ENCODE measurements at regions not wholly inside any gene's neighbourhood (a gene's known extent, or its start where the extent isn't known, plus 50 kb on each side); places are given as distances from the start of the nearest gene placed in this dataset.
"Not testable (repeated sequence)": the region's sequence is repeated elsewhere in the genome, so short reads cannot be mapped to it uniquely, and the experiment has no call there.

DNA sequence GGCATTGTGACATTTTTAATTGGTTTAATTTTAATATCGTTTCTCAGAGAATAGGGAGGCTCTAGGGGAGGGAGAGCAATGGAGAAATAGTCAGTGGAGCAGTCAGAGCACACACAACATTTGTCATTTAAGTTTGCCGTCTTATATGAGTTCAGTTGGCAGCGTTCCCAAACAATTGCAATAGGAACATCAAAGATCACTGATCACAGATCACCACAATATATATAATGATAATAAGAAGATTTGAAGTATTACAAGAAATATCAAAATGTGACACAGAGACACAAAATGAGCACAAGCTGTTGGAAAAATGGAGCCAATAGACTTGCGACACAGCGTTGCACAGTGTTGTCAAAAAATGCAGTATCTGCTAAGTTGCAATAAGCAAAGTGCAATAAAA lies 303.7 kb downstream of the CDH19 start:
- in situ Hi-C loops (cut with HindIII; ENCODE audit: low sequenced_read_pairs), result no loop called here

DNA sequence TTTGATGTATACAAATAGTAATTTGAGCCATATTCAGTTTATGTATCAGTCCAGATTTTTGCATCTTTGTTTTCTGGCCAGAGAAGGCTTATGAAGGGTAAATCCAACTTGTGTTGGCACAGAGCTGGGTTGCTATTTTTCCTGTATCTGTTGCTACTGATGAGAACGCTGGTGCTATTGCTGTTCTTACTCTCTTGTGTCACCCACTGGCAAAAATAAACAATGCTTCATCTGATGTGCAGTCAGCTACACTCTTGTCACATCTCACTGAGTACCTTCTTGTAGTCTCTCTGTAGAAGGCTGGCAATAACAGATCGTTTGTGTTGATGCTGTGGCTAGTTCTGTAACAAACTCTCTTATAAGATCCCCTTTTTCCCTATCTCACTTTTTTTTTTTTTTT lies 323.4 kb downstream of the CDH19 start:
- in situ Hi-C loops (cut with HindIII; ENCODE audit: low sequenced_read_pairs), result no loop called here

DNA sequence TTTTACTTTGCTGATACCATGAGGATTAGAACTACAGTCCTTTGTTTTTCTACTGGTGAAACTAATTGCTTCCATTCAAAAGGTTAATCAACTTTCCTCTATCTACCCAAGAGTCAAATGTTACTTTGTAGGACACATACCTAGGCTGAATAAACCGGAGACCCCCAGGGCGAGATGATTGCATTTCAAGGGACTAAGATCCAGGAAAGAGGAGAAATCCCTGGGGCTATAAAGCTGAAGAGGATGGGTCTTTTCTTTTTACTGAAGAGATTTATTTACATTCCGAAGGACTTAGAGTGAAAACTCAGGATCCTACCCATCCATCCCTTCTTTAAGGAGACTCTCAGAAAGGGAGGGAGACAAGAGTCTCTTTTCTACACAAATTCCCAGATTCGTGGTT lies 331.9 kb downstream of the CDH19 start:
- in situ Hi-C loops (cut with HindIII; ENCODE audit: low sequenced_read_pairs), result no loop called here

DNA sequence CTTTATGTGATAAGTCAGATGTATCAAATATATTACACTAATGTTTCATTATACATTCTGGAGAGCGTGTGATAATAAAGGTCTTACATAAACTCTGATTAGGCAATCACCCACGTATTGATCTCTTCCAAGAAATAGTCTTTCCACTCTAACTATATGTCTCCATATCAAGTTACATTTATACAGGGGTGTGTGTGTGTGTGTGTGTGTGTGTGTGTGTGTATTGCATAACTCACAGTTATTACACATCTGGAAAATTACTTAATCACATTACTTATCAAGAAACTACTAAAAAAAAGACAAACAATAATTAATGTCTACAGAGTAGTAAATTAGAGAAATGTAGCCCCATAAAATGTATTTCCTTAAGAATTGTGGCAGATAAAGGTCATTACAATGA lies 339.8 kb downstream of the CDH19 start:
- in situ Hi-C loops (cut with HindIII; ENCODE audit: low sequenced_read_pairs), result no loop called here

DNA sequence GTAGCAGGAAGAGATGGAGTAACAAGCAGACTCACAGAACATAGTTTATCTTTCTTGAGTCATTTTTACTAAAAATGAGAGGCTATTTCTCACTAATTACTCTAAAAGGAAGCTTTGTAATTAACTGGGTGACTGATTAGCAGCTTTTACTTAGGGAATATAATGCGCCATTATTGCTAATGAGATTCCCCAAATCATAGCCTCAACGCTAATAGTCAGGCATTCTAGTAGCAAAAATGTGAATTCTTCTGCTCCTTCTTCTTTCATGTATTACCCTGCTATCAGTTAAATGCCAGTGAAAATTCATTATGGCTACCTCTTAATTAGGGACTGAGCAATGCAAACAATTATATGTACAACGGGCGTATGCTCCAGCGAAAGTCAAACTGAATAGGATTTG lies 349.8 kb downstream of the CDH19 start:
- in situ Hi-C loops (cut with HindIII; ENCODE audit: low sequenced_read_pairs), result no loop called here

DNA sequence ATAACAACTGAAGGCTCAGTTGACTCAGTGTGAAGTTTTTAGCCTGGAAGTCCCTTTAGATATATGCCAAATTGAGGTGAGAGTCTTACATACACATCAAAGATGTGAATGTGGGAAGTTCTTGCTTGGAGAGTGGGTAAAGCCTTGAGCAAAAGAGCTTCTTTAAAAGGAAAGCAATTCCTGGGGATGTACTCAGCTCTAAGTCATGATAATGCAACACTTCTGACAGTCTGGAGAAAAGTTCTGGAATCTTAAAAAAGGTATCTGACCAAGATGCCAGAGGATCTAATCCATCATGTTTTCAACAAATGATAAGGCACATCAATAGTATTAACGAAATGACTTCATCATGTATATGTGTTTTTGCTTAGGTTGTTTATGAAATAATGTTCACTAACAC lies 351.2 kb downstream of the CDH19 start:
- in situ Hi-C loops (cut with HindIII; ENCODE audit: low sequenced_read_pairs), result no loop called here

DNA sequence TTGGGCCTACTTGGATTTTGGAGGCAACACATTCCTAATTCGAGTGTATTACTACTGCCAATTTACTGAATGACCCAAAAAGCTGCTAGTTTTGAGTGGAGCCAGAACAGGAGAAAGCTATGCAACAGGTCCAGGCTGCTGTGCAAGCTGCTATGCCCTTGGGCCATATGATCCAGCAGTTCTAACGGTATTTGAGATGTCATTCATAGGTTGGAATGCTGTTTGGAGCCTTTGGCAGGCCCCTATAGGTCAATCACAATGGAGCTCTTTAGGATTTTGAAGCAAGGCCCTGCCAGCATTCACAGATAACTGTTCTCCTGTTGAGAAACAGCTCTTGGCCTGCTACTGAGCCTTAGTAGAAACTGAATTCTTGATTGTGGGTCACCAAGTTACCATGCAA lies 368.7 kb downstream of the CDH19 start:
- in situ Hi-C loops (cut with HindIII; ENCODE audit: low sequenced_read_pairs), result no loop called here

DNA sequence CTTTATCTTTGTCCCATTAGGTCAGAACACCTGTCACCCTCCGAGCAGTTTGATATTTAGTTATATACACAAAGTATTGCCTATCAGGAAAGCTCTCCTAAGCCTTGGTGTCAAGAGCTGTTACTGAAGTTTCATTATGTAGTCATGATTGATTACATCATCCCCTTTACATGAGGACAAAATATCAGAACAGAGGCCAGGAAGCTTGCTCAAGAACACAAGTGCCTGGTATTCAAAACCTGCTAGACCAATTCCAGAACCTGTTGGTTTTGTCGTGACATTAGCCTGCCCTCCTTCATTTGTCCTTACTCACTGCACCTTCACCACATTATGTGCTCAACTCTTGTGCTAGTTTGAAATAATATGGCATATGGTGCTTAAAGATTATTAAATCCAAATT lies 377.1 kb downstream of the CDH19 start:
- in situ Hi-C loops (cut with HindIII; ENCODE audit: low sequenced_read_pairs), result no loop called here

DNA sequence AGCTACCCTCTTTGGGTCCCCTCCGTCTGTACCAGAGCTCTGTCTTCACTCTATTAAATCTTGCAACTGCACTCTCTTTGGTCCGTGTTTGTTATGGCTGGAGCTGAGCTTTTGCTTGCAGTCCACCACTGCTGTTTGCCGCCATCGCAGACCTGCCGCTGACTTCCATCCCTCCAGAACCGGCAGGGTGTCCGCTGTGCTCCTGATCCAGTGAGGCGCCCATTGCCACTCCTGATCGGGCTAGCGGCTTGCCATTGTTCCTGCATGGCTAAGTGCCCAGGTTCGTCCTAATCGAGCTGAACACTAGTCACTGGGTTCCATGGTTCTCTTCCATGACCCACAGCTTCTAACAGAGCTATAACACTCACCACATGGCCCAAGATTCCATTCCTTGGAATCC lies 380.6 kb downstream of the CDH19 start:
- in situ Hi-C loops (cut with HindIII; ENCODE audit: low sequenced_read_pairs), result not testable (repeated sequence)

DNA sequence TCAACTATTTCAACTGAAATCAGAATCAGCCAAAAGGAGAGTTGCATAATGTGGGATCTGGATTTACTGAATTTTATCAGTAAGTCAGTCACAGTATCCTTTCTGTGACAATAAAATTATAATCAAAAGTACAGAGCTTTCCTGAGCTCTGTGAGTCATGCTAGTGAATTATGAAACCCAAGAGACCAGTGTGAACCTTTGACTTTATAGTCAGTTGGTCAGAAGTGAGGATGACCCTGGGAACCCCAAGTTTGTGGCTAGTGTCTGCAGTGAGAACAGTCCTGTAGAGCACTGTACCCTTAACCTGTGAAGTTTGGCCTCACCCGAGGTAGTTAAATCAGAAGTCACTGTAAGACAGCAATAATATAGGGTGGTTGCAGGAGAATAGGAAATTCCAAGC lies 381.7 kb downstream of the CDH19 start:
- in situ Hi-C loops (cut with HindIII; ENCODE audit: low sequenced_read_pairs), result no loop called here

DNA sequence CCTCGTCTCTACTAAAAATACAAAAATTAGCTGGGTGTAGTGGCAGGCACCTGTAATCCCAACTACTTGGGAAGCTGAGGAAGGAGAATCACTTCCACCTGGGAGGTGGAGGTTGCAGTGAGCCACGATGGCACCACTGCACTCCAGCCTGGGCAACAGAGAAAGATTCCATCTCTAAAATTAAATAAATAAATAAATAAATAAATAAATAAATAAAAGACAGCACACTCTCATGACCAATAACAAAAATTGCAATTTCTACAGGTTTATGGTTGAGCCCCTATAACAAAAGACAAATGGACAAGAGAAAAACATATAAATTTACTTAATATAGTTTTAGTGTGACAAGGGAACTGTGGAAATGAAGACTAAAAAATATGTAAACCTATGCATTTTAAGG lies 384.1 kb downstream of the CDH19 start:
- in situ Hi-C loops (cut with HindIII; ENCODE audit: low sequenced_read_pairs), result no loop called here

DNA sequence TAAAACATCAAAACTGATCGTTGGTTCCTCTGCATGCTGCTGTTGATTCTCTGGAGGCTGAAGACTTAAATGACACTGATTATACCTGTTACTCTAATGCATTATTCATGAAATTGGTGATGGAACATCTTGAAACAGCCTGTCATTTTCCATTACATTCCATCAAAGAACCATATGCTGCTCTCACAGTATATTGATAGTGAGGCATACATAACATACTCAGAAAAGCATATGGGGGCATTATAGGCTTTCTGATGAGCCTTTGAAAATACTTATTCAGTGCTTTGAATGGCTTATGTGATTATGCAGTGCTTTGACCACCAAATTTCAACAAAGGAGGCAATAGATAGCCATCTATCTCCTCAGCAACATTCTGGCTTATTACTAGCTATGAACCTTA lies 392.1 kb downstream of the CDH19 start:
- in situ Hi-C loops (cut with HindIII; ENCODE audit: low sequenced_read_pairs), result no loop called here

DNA sequence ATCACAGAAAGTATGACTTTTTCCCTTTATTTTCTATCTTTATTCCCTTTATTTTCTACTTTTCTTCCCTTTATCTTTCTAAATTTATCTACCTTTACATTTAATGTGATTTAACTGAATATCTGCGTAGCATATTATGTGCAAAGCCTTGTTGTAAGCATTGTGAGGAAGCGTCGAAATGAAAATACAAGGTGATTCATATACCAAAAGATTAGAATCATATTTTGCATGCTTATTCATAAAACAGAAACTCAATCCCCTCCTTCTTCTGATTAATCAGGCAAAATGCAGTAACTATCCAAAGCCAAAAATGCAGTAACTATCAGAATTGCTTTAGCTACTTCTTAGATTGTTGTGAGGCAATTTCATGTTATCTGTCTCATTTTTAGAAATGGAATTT lies 393.0 kb downstream of the CDH19 start:
- in situ Hi-C loops (cut with HindIII; ENCODE audit: low sequenced_read_pairs), result no loop called here

DNA sequence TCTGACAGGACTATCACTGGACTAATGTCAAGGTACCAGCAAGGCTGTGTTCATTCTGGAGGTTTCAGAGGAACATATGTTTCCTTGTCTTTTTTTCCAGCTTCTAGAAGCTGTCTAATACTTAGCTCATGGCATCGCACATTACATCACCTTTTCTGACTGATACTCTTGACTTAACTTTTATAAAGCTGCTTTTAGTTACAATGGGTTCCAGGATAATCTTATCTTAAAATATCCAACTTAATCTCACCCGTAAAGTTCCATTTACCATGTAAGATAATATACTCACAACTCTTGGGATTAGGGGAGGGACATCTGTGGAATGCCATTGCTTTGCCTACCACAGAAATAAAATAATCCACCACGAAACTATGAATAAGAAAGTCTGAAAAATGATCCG lies 394.2 kb downstream of the CDH19 start:
- in situ Hi-C loops (cut with HindIII; ENCODE audit: low sequenced_read_pairs), result no loop called here

DNA sequence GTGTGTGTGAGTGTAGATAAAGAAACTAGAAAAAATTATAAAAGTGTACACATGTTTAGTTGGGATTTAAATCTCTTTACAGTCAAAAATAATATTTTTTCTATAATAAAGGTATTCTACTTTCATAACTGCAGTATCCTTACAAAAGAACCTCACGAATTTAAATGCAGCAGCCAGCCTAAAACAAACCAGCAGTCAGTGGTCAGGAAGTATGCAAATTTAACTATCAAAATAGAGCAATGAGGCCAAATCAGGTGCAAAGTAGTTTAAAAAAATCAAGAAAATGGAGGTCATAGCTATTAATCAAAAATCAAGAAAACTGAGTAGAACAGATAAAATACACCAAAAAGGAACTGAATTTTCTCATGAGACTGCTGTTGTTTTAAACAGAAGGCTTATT lies 407.1 kb downstream of the CDH19 start:
- in situ Hi-C loops (cut with HindIII; ENCODE audit: low sequenced_read_pairs), result no loop called here

DNA sequence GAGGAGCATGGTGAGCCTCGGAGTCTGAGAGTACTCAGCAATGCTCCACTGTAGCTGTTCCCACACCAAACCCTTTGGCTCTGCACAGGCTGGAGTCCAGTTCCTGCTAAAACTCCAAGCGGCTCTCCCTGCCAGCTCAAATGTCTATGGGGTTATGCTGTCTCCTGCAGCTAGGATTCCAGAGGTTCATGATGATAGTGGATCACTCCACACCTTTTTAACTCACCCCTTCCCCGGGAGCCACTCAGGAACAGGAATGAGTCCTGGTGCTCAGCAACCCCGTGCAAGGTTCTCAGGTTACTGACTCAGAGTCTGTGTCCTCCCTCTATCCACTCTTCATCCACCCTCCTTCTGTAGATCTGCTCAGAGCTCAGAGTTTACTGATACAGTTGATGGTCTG lies 410.0 kb downstream of the CDH19 start:
- in situ Hi-C loops (cut with HindIII; ENCODE audit: low sequenced_read_pairs), result no loop called here

DNA sequence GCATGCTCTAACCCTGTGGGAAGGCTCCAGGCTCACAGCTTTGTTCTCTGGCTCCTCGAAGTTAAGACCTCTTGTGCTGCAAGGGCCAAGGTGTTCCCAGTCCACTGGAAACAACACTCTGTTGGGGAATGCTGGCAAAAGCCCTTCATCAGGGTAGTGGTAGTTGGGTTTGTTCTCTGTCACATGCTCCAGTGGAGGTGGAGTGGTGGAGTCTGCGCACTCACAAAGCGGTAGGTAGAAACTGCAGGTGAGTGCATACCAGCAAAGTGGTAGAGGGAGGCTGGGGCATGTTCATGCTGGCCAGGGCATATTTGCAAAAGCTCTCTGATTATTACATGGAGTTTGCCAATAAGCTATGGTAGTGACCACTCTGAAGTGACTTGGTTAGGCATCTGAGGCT lies 410.5 kb downstream of the CDH19 start:
- in situ Hi-C loops (cut with HindIII; ENCODE audit: low sequenced_read_pairs), result no loop called here

DNA sequence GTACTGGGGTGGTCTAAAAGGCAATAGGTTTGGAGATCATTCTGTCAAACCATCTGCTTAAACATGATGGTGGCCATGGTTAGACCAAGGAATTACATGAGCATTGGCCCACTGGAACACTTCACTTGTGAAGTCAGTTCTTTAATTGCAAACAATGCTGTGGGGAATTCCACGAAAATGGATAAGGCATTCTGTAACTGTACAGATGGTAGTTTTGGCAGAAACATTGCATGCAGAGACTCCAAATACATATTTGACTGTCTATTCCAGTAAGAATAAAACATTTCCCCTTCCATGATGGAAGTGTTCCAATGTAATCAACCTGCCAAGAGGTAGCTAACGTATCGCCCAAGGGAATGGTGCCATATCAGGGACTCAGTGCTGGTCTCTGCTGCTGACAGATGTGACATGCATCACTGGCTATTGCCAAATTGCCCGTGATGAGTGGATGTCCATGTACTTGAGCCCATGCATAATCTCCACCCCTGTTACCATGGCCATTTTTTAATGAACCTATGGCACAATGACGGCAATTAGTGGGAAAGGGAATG lies 417.9 kb downstream of the CDH7 start:
- in situ Hi-C loops (cut with HindIII; ENCODE audit: low sequenced_read_pairs), result no loop called here

DNA sequence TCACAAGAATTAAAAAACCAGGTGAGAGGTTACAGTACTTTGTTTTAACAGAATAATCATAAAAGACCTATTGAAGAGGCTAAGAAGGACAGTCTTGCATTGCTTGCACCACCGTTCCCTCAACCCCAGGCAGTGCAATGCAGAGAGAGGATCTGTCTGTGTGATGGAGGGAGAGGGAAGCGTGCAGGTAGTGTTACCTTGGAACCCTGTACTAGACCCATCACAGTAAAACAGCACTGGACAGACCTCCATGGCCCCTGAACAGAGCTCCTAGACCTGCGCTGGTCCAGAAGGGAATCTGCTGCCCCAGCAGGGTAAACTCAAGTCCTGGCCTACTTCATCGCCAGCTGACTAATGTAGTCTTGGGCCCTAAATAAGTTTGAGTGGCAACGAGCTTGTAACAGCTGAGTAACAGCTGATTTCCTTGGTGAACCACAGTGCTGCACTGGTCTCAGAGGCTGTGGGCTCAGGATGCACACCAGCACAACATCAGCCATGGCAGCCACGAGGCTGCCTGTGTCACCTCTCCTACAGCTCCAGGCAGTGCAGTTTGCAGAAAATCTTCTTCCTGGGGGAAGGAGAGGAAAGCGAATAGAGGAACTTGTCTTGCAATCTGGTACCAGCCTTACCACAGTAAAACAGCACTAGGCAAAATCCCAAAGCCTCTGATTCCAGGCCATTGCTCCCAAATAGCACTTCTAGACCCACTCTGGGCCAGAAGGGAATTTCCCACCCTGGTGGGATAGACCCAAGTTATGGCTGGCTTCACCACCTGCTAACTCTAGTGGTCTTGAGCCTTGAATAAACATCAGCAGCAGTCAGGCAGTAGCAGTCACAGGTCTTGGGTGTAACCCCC lies 417.2 kb downstream of the CDH7 start:
- in situ Hi-C loops (cut with HindIII; ENCODE audit: low sequenced_read_pairs), result no loop called here

DNA sequence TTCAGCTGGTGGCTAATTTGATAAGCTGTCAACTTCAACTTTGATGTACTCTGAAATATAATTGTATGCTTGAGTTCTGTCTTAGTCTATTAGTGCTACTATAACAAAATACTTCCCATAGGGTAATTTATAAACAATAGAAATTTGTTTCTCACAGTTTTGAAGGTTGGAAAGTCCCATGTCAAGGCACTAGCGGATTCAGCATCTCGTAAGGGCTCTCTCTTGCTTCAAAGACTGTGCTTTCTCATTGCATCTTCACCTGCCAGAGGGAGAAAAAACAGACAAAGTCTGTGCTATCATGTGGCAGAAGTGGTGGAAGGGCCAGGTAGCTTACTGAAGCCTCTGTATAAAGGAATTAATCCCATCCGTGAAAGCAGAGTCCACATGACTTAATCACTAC lies 409.2 kb downstream of the CDH7 start:
- in situ Hi-C loops (cut with HindIII; ENCODE audit: low sequenced_read_pairs), result no loop called here

DNA sequence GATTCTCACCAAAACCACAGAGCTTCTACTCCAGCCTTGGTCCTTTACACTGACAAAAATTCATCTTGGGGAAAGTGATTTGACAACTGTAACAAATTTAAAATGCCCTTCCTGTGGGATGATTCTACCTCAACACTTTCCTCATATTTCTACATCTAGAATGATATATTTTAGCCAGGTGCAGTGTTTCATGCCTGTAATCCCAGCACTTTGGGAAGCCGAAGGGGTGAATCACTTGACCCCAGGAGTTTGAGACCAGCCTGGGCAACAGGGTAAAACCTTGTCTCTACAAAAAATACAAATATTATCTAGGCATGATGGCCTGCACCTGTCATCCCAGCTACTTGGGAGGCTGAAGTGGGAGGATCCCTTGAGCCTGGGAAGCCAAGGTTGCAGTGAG lies 408.6 kb downstream of the CDH7 start:
- in situ Hi-C loops (cut with HindIII; ENCODE audit: low sequenced_read_pairs), result no loop called here

DNA sequence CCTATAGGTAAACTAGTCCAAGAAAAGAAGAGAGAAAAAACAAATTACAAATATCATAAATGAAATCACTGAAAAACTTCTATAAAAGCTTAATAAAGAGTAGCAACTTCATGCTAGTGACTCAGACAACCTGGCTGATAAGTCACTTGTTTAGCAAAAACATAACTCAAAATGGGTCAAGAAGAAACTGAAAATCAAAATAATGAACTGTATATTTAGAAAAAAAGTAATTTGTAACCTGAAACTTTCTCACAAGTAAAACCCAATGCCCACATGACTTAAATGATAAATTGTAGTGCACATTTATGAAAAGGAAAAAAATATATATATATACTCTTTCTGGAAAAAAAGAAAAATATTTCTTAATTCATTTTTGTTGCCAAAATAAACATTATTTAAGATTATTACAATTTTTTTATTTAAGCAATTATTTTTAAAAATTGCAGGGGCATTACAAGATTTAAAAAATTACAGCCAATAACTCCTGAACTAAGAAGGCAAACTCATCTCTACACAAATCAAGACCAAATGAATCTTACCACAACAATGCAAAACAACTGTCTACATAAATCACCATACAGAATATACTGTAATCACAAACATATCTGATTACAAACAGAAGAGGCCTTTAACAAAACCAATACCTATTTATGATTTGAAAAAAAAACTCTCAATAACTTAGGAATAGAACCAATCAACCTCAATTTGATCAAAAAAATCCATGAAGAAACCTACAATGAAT lies 406.3 kb downstream of the CDH7 start:
- in situ Hi-C loops (cut with HindIII; ENCODE audit: low sequenced_read_pairs), result no loop called here
